Nephron (organoid): ENCODE measurements at regions not wholly inside any gene's neighbourhood (a gene's known extent, or its start where the extent isn't known, plus 50 kb on each side); places are given as distances from the start of the nearest gene placed in this dataset.

ENCODE experiments used
- H3K27ac Mint-ChIP-seq, 3 experiments: 2 replicates each; pipeline ENCODE4 v1.8.0; 2020; ENCODE audit warnings: mixed read lengths in 3 of 3, mild to moderate bottlenecking in 2 of 3, moderate library complexity in 1 of 3
- H3K27me3 Mint-ChIP-seq: 2 replicates; pipeline ENCODE4 v1.8.0; 2021; ENCODE audit warnings: low read depth, mild to moderate bottlenecking, moderate library complexity, mixed read lengths
- H3K36me3 Mint-ChIP-seq: 2 replicates; pipeline ENCODE4 v1.8.0; 2020; ENCODE audit warnings: low read depth, mixed read lengths
- H3K4me1 Mint-ChIP-seq: 2 replicates; pipeline ENCODE4 v1.8.0; 2020; ENCODE audit warnings: mixed read lengths
- H3K4me3 Mint-ChIP-seq, 3 experiments: 2 replicates each; pipeline ENCODE4 v1.8.0; 2020; ENCODE audit warnings: mild to moderate bottlenecking in 3 of 3, mixed read lengths in 3 of 3, moderate library complexity in 2 of 3
- H3K9me3 Mint-ChIP-seq: 2 replicates; pipeline ENCODE4 v1.8.0; 2020; ENCODE audit warnings: mixed read lengths
- CTCF ChIP-seq, 3 experiments: fragments of 200-600 bp; sonication (generic); IDR thresholded peaks; one replicate each; pipeline ENCODE4 v1.5.0; 2021; ENCODE audit warnings: antibody characterized with exemption in 3 of 3; ENCODE audit not compliant: unreplicated experiment in 3 of 3

GRCh38 chr15:46778876-46779275 is 938.4 kb upstream of the SEMA6D start:
- Mint-ChIP-seq H3K27ac (no peak overlapping the region), H3K27me3 (no peaks in the 10 kb centered on the region), H3K9me3 (no peaks in the 10 kb centered on the region), H3K4me3 (no peak overlapping the region), H3K4me1 (no peaks in the 10 kb centered on the region), H3K36me3 (no peaks in the 10 kb centered on the region)
- TF ChIP-seq CTCF (IDR thresholded peaks at IDR 0.05; ENCODE audit: unreplicated experiment in 3 of 3) = no peak

- TF ChIP-seq CTCF (IDR thresholded peaks at IDR 0.05; ENCODE audit: unreplicated experiment in 3 of 3) = no peak
- H3K36me3 Mint-ChIP-seq = no peaks in the 10 kb centered on the region
- H3K27ac Mint-ChIP-seq = no peak overlapping the region
- H3K4me1 Mint-ChIP-seq = no peaks in the 10 kb centered on the region
- H3K27me3 Mint-ChIP-seq = no peaks in the 10 kb centered on the region
- H3K9me3 Mint-ChIP-seq = no peaks in the 10 kb centered on the region
- H3K4me3 Mint-ChIP-seq = no peak overlapping the region
These were observed 930.6 kb upstream of the SEMA6D start for GRCh38 chr15:46786590-46787285.

- Mint-ChIP-seq H3K4me1 (no peaks in the 10 kb centered on the region), H3K4me3 (no peak overlapping the region), H3K27me3 (no peaks in the 10 kb centered on the region), H3K27ac (no peak overlapping the region), H3K9me3 (peaks cover 14% of the 10 kb centered on the region), H3K36me3 (no peaks in the 10 kb centered on the region)
- TF ChIP-seq CTCF (IDR thresholded peaks at IDR 0.05; ENCODE audit: unreplicated experiment in 3 of 3) = no peak
These were observed 921.6 kb upstream of the SEMA6D start for GRCh38 chr15:46795685-46796084.

- Mint-ChIP-seq H3K27me3 (no peaks in the 10 kb centered on the region), H3K4me3 (no peak overlapping the region), H3K9me3 (no peaks in the 10 kb centered on the region), H3K4me1 (peaks cover 10% of the 10 kb centered on the region), H3K36me3 (no peaks in the 10 kb centered on the region), H3K27ac (no peak overlapping the region)
- no peak for TF ChIP-seq CTCF (IDR thresholded peaks at IDR 0.05; ENCODE audit: unreplicated experiment in 3 of 3)
These were observed 908.5 kb upstream of the SEMA6D start for GRCh38 chr15:46808834-46809233.

GRCh38 chr15:46815240-46815639 is 902.1 kb upstream of the SEMA6D start:
- Mint-ChIP-seq H3K36me3 (no peaks in the 10 kb centered on the region), H3K27me3 (no peaks in the 10 kb centered on the region), H3K9me3 (no peaks in the 10 kb centered on the region), H3K4me1 (peaks cover 5% of the 10 kb centered on the region), H3K27ac (no peak overlapping the region), H3K4me3 (no peak overlapping the region)
- no peak for TF ChIP-seq CTCF (IDR thresholded peaks at IDR 0.05; ENCODE audit: unreplicated experiment in 3 of 3)

- Mint-ChIP-seq H3K4me3 (no peak overlapping the region), H3K36me3 (no peaks in the 10 kb centered on the region), H3K27ac (no peak overlapping the region), H3K9me3 (no peaks in the 10 kb centered on the region), H3K4me1 (peaks cover under 1% of the 10 kb centered on the region), H3K27me3 (no peaks in the 10 kb centered on the region)
- TF ChIP-seq CTCF (IDR thresholded peaks at IDR 0.05; ENCODE audit: unreplicated experiment in 3 of 3) = no peak
These were observed 901.5 kb upstream of the SEMA6D start for GRCh38 chr15:46815765-46816164.
